Thyroid gland (tissue), 4 donors: ENCODE measurements at regions not wholly inside any gene's neighbourhood (a gene's known extent, or its start where the extent isn't known, plus 50 kb on each side); places are given as distances from the start of the nearest gene placed in this dataset.

Experiments
- DNase-seq, 2 donors: peaks; one replicate each; pipeline ENCODE4 v3.0.0-alpha.2; 2019
- H3K27ac ChIP-seq, 3 donors: fragments of 200-600 bp; sonication (generic); 1 replicate in 2 of 3; 2 replicates in 1 of 3; pipeline ENCODE4 v1.5.1; 2016 to 2019; ENCODE audit warnings: mild to moderate bottlenecking in 1 of 3, moderate library complexity in 1 of 3
- H3K27me3 ChIP-seq: fragments of 200-600 bp; sonication (generic); one replicate; pipeline ENCODE4 v1.5.1; 2019
- H3K36me3 ChIP-seq, 2 donors: fragments of 200-600 bp; sonication (generic); one replicate each; pipeline ENCODE4 v1.5.1; 2016 to 2019
- H3K4me1 ChIP-seq, 2 donors: fragments of 200-600 bp; sonication (generic); one replicate each; pipeline ENCODE4 v1.5.1; 2017 to 2019
- H3K4me3 ChIP-seq, 3 donors: fragments of 200-600 bp; sonication (generic); replicated peaks in 1 of 3; 1 replicate in 2 of 3; 2 replicates in 1 of 3; pipeline ENCODE4 v1.5.1; 2016; ENCODE audit warnings: mild to moderate bottlenecking in 1 of 3
- H3K9me3 ChIP-seq: fragments of 200-600 bp; sonication (generic); one replicate; pipeline ENCODE4 v1.5.1; 2017
- POLR2A ChIP-seq, 2 donors: fragments of 450-650 bp; IDR thresholded peaks; one replicate each; pipeline ENCODE4 v1.6.1; 2017; ENCODE audit warnings: antibody characterized with exemption in 2 of 2, mild to moderate bottlenecking in 2 of 2, moderate library complexity in 1 of 2
- WGBS, 2 donors: methylation state at CpG; one replicate each; pipeline ENCODE4 v1.1.5; 2017; 5-methylcytosine and 5-hydroxymethylcytosine counted together
- intact Hi-C: fragments of 100-400 bp; cut with DNase I; formaldehyde crosslinking; loops from one replicate; pipeline ENCODE4 v1.15.1; 2023
- TF ChIP-seq, protein P1 (sequence below), 6 experiments: fragments of 200-600 bp in 3 of 6; fragments of 450-650 bp in 3 of 6; sonication (generic) in 3 of 6; IDR thresholded peaks; one replicate each; pipeline ENCODE4 v1.5.1; 2016 to 2019; ENCODE audit warnings: antibody characterized with exemption in 6 of 6, mild to moderate bottlenecking in 2 of 6, inconsistent platforms in 1 of 6, moderate library complexity in 1 of 6

DNA sequence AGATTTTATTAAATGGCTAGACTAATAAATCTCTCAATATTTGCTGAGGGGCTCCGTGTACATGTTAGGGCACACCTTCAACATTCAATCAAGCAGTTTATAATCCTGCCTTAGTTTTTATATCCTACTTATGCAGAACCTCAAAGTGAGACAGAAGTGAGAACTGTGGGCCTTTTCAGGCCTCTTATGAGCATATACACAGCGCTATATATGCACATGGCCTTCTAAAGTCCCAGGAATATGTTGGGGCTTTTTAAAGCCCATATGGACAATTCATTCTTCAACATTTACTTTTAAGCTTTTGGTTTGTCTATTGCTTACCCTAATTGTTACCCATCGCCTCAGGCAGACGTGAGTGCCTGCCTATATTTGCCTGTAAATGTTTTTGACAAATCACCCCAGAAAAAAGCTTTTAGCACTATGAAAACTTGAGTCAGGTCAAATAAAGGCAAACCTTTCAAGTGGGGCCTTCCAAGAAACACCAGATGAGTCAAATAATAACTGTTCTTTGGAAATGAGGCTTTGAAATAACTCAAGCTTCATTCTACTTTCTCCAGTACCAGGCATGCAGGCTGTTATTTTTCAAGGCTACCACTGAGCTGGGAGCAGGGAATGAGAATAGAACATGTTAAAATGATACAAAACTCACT lies 58.2 kb downstream of the ESM1 start:
- WGBS, 2 donors: 70 to 76% methylated on average over 4 of the region's 4 CpGs
- no peaks in the 10 kb centered on the region for H3K27me3 ChIP-seq
- TF ChIP-seq, protein P1, sequence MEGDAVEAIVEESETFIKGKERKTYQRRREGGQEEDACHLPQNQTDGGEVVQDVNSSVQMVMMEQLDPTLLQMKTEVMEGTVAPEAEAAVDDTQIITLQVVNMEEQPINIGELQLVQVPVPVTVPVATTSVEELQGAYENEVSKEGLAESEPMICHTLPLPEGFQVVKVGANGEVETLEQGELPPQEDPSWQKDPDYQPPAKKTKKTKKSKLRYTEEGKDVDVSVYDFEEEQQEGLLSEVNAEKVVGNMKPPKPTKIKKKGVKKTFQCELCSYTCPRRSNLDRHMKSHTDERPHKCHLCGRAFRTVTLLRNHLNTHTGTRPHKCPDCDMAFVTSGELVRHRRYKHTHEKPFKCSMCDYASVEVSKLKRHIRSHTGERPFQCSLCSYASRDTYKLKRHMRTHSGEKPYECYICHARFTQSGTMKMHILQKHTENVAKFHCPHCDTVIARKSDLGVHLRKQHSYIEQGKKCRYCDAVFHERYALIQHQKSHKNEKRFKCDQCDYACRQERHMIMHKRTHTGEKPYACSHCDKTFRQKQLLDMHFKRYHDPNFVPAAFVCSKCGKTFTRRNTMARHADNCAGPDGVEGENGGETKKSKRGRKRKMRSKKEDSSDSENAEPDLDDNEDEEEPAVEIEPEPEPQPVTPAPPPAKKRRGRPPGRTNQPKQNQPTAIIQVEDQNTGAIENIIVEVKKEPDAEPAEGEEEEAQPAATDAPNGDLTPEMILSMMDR (IDR thresholded peaks at IDR 0.05): no peak
- TF ChIP-seq POLR2A (IDR thresholded peaks at IDR 0.05): no peak
- H3K36me3 ChIP-seq: no peaks in the 10 kb centered on the region
- no peak overlapping the region for H3K27ac ChIP-seq
- H3K9me3 ChIP-seq: no peaks in the 10 kb centered on the region
- no peaks in the 10 kb centered on the region for H3K4me1 ChIP-seq
- intact Hi-C loops: no loop called here
- H3K4me3 ChIP-seq: no peak overlapping the region
- no peak for DNase-seq

DNA sequence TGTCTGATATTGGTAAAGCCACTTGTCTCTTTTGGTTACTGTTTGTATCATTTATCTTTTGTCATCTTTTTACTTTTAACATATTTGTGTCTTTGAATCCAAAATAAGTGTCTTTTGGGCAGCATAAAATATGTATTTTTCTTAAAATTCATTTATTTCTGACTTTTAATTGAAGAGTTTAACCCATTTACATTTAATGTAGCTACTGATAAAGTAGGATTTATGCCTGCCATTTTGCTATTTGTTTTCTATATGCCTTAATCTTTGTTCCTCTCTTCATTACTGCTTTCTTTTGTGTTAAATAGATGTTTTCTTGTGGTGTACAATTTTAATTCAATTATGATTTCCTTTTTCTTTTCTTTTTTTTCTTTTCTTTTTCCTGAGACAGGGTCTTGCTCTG lies 60.9 kb downstream of the ESM1 start:
- no peaks in the 10 kb centered on the region for H3K27me3 ChIP-seq
- TF ChIP-seq, protein P1 (IDR thresholded peaks at IDR 0.05): no peak
- no peak for TF ChIP-seq POLR2A (IDR thresholded peaks at IDR 0.05)
- H3K4me1 ChIP-seq: no peaks in the 10 kb centered on the region
- H3K36me3 ChIP-seq: no peaks in the 10 kb centered on the region
- intact Hi-C loops: no loop called here
- DNase-seq: no peak
- no peak overlapping the region for H3K27ac ChIP-seq
- H3K4me3 ChIP-seq: no peak overlapping the region
- H3K9me3 ChIP-seq: no peaks in the 10 kb centered on the region

DNA sequence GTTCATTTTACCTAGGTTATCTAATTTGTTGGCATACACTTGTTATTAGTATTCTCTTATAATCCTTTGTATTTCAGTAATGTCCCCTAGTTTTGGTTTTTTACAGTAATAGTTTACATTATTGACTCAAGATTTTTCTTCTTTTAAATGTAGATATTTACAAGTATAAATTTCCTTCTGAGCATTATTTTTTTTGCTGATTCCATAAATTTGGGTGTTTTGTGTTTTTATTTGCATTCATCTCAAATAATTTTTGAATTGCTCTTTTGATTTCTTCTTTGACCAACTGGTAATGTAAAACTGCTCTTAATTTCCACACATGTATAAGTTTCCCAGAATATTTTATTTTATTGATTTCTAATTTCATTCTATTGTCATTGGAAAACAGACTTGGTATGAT lies 68.1 kb downstream of the ESM1 start:
- TF ChIP-seq, protein P1 (IDR thresholded peaks at IDR 0.05): no peak
- no peak for TF ChIP-seq POLR2A (IDR thresholded peaks at IDR 0.05)
- intact Hi-C loops: no loop called here

DNA sequence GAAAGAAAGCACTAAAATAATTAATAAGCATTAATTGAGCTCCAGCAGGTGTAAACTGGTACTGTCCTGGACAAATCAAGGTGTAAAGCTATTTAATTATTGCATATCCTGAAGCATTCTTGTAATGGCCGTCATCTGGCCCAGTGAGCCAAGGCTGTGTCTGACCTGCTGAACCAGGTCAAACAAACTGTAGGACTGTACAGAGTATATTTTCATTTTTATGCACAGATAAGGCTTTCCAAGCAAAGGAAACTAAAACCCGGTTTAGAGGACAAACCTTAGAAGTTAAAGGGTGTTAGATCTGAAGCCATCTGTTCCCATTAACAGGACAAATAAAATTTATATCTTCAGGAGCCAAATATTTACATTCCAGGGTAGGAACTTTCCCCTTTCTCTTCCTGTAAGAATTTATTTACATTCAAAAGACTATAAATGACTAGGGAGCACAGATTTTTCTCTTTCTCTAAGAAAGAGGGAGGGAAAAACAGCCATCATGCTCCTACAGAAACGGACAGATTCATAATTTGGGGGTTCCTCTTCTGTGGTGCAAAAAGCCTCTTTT lies 69.8 kb downstream of the ESM1 start:
- intact Hi-C loops: no loop called here
- no peak overlapping the region for H3K4me3 ChIP-seq
- no peak for DNase-seq
- H3K36me3 ChIP-seq: no peaks in the 10 kb centered on the region
- no peak overlapping the region for H3K27ac ChIP-seq
- no peaks in the 10 kb centered on the region for H3K27me3 ChIP-seq
- 79 to 85% methylated on average over 3 of the region's 3 CpGs for WGBS, 2 donors
- no peak for TF ChIP-seq POLR2A (IDR thresholded peaks at IDR 0.05)
- TF ChIP-seq, protein P1 (IDR thresholded peaks at IDR 0.05): no peak
- no peaks in the 10 kb centered on the region for H3K9me3 ChIP-seq
- H3K4me1 ChIP-seq: no peaks in the 10 kb centered on the region

More for the DNA sequence above, 68.1 kb downstream of the ESM1 start:
- H3K4me1 ChIP-seq: no peaks in the 10 kb centered on the region
- DNase-seq: no peak
- H3K36me3 ChIP-seq: no peaks in the 10 kb centered on the region
- no peak overlapping the region for H3K4me3 ChIP-seq
- H3K9me3 ChIP-seq: no peaks in the 10 kb centered on the region
- H3K27ac ChIP-seq: no peak overlapping the region
- H3K27me3 ChIP-seq: no peaks in the 10 kb centered on the region

DNA sequence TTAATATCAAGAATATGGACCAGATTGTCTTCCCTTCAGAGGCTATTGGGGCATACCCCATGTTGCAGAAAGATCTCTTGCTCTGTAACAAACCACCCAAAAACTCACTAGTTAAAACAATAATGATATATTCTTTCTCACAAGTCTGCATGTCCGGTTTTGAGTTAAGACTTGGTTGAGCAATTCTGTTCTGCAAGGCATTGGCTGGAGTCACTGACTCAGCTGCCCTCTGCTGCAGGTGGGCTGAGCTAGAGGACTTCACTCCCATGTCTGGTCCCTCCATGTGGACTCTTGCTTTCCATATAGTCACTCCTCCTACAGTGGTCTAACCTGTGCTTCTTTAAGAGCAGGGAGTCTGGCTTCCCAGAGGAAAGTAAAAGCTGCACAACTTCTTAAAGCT lies 73.4 kb downstream of the ESM1 start:
- Histone ChIP-seq H3K27me3 (no peaks in the 10 kb centered on the region), H3K27ac (no peak overlapping the region), H3K4me1 (no peaks in the 10 kb centered on the region), H3K4me3 (no peak overlapping the region), H3K36me3 (no peaks in the 10 kb centered on the region), H3K9me3 (no peaks in the 10 kb centered on the region)
- TF ChIP-seq POLR2A (IDR thresholded peaks at IDR 0.05): no peak
- TF ChIP-seq, protein P1 (IDR thresholded peaks at IDR 0.05): no peak
- 77 to 89% methylated on average over 1 of the region's 1 CpG for WGBS, 2 donors
- DNase-seq: no peak
- intact Hi-C loops: no loop called here
